GM18511 (cell line): ENCODE measurements at regions not wholly inside any gene's neighbourhood (a gene's known extent, or its start where the extent isn't known, plus 50 kb on each side); places are given as distances from the start of the nearest gene placed in this dataset.

ENCODE experiments used
- ATAC-seq: cut with Tn5 transposase; IDR thresholded peaks from one replicate; pipeline ENCODE4 v1.9.1; 2021; ENCODE audit warnings: mild to moderate bottlenecking, moderate library complexity; ENCODE audit not compliant: unreplicated experiment

DNA sequence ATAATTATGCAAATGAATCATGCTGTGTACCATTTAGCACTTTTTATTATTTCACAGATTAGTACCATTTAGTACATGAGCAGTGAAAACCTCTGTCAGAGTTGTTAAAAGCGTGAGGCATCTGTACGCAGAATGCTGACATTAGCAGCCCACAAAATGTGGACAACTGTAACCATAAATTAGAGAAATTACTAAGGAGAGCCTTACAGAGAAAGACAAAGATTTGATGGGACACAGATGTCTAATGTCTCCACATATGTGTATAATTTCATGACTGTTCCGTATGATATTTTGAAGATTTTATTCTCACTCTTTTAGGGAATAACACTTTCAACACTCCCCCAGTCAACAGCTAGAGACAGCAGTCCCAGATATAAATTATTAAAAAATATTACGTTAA, 414.0 kb upstream of the ANKRD30A start:
- ATAC-seq, result no peak

DNA sequence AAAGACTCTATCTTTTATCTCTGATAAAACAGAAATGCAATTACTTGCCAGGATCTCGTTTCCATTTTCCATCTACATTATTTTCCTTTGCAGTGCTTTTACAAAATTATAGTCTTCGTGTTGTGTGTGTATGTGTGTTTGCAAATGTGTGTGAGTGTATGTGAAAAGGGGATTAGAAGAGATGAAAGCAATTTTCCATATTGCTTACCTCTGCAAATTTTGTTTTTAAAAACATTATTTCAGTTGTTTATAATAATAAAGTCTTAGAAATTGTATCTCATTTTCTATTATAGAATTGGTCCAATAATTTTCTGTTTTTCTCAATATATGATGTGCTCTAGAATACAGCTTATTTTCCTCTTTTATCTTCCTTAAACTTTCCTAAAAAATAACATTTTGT, 421.3 kb upstream of the ANKRD30A start:
- ATAC-seq, result no peak

DNA sequence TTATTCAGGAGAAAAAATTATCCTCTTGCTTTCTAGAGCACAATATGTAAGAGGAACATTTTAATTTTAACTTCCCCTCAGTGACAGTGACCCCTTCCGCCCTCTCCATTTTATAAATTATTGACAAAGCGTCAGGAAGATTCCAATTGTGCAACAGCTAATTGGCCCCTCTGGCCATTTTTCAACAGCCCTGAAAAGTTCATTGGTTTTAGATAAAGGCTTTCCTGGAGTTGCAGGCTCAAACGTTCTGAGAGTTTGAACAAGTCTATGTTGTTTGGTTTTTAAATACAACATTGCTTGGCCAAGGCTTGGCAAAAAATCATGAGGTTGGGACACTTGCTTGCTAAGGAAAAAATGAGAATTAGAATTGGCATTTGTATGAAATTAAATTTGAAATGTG, 422.2 kb upstream of the ANKRD30A start:
- ATAC-seq, result no peak

DNA sequence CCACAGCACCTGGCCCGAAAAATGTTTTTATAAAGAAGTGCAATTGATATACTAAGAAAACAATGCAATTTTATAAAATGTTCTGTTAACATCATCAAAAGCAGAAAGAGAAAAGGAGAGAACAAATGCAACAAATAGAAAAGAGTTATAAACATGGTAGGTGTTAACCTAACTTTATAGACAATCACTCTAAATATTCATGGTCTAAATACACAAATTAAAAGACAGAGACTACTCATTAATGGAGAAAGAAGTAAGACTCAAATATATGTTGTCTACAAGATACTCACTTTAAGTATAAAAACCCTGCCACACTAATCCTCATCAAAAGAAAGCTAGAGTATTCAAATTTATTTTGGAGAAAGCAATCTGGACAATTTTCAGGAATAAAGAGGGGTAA, 425.3 kb upstream of the ANKRD30A start:
- no peak for ATAC-seq

DNA sequence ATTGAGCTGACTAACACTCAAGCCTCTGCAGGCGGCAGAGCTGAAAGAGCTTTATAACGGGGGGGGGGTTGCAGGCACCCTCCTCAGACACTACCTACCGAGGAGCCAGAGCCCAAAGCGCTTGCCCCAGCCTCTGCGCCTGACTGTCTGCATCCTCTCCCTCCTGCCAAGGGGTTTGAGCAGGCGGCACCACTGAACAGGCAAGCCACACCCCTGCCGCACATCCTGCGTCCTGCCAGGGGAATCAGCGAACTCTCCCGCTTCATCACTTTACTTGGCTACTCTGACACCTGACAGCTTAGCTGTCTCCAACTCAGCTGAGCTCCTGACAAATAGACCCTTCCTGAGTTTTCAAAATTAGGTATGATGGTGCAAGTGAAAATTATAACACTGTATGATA, 432.6 kb upstream of the ANKRD30A start:
- no peak for ATAC-seq

DNA sequence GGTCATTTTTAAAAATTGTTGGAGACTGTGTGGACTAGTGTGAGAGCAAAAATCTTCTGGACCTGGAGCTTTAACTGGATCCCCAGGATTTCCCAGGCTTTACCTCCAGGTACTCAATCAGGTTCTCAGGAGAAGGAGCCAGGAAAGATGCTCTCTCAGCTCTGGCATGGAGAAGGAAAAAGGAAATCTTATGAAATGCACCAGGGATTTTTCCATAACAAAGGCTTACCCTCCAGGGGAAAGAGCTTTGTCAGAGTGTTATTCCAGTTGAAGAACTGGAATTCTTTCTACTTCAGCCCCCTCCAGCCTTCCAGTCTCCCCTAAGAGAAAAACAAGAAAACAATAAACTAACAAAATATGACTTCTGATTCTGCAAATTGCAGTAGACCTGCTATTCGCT, 436.7 kb upstream of the ANKRD30A start:
- ATAC-seq, result no peak

DNA sequence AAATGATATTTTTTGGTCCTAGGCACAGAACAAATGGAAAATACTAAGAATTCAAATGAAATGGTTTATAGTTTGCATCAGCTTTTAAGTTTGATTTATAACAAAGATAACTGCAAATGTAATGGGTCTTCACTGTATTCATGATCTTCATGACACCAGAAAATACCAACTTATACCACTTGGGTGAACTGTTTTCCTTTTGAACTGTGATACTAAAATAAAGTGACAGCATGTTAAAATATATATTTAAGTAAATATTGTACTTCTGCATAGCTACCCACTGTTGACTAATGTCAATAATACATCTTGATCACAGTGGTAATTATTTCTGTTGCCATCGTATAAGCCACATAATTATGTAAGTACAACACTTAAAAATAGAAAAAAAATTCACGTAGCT, 442.0 kb upstream of the ANKRD30A start:
- ATAC-seq, result no peak

DNA sequence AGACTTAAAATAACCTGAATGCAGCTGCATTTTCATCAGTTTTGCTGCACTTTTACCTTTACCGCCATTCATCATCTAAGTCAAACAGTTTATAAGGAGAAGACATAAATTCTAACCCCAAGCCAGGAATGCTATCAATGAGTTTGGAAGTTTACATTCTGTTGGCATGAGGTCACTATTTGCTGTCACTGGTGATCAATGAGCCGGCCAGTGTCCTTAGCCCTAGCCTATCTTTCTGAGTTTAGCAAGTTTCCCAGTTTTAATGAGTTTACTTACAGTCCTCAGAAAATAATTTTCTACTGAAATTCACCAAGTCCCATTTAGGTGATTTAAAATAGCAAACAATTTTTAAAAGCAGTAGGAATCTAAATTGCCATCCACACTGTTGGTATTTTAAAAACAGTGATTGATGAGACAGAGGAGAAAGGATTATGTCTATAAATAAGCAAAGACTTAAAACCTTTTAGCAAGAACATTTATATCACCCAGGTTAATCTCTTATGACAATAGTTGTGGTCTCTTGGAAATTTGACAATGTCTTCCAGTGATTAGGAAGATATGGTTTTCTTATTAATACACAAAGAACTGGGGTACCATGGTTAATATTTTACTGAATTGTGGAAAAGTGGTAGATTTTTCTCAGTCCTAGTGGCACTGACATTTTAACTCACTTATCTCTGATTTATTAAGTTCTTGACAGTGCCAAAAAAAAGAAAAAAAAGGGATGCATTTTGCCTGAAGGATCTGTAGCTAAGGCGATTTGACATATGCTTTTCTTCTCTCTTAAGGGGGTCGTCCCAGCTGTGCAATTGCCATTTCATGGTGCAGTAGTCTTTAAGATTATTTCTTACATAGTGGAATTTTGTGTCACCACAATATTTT, 443.4 kb upstream of the ANKRD30A start:
- ATAC-seq, result no peak

DNA sequence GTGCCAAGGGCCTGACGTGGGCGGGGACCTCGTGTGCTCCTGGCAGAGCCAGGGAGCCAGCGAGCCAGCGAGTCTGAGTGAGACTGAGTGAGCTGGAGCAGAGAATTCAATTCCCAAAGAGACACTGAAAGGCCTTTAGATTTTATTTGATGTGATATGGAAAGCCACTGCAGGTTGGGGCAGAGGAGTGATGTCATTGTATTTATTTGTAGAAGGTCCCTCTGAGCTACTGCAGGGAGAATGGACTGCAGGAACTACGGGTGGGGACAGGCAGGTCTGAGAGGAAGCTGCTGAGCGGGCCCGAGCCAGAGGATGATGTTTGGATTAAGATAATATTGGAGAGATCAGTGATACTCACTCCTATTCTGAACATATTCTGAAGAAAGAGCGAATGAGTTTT, 445.8 kb upstream of the ANKRD30A start:
- ATAC-seq, result no peak

DNA sequence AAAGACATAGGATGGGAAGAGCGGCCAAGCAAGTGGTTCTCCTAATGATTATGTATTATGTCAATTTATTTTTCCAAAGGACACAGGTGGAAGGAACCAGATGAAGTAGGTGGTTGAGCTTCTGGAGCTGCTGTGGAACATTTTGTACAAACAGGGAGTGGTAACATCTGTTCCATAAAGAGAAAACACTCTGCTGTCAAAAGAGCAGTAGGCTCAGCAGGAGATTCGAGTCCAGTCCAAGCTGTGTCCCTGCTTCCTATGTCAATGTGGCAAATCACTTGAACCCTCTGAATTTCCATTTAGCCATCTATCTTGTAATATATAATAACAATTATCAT, 448.0 kb upstream of the ANKRD30A start:
- ATAC-seq, result no peak

DNA sequence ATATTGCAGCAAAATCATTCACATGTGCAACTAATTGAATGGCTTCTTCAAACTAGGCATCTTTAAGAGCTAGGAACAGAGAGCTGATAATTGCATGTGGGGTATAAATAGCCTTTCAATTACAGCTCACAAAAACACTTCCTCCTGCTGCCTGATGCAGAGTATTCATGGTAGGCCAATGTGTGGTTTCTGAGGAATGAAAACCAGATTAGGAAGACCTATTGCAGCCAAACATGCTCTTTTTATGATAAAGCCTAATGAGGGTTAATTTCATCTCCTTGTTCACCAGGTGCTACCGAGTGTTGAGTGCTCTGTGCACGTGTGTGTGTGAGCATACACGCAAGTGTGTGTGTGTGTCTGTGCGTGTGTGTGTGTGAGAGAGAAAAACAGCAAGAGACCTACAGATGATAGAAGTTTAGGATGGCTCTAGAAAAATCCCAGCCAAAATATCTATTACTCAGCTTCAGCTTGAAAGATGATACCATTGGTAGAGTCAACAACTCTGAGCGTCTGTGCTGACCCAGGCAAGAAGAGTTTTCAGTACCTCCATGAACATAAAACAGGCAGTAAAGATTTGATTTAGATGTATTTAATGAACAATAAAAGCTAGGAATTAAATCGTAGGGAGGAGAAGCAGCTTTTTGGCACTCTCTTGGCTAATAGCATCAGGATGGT, 448.5 kb upstream of the ANKRD30A start:
- no peak for ATAC-seq

DNA sequence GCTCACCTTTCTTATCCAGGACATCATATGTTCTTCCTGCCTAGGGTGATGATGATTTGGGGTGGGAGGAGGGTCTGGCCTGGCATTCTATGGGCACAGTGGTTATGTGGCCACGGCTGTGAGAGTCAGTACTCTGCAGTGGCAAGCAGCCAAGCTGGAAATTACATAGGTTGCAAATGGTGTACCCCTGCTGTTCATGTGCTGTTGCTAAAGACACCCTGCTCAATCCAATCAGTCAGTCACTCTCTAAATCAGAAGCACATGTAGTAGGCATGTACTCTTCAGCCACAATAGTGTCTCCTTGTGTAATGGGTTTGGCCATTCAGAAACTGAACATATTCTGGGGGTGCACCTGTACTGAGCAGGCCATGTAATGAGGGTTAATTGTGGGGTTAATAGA, 449.1 kb upstream of the ANKRD30A start:
- ATAC-seq, result no peak

DNA sequence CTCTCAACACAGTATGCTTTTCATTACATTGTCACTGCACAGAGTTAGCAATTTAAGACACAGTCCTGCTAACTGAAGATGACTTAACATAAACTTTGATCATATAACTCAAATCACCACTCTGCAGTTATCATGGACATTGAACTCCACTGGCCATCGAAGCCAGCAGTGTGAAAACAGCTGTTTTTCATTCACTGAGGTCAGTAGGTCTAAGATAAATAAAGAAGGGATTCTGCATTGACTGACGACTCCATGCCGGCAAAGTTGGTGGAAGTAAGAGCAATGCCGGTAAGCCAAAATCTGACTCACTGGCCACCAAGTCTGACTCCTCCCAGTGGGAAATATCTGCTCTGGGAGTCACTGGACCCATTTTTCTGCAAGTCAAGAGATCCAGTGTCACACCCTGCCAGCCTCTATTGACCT, 449.9 kb upstream of the ANKRD30A start:
- ATAC-seq, result no peak

DNA sequence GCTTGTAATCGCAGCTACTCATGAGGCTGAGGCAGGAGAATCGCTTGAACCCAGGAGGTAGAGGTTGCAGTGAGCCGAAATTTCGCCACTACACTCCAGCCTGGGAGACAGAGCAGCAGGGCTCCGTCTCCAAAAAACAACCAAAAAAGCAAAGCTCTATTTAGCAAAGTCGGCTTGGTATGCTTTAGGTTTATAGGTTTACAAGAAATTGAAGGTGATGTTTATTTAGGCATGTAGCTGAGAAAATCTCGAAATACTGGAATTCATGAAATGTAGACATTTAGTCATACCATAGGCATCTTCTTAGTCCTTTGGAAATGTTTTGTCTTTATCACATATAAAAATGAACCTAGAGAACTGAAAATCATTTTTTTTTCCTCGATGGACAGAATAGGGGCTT, 453.8 kb upstream of the ANKRD30A start:
- no peak for ATAC-seq

DNA sequence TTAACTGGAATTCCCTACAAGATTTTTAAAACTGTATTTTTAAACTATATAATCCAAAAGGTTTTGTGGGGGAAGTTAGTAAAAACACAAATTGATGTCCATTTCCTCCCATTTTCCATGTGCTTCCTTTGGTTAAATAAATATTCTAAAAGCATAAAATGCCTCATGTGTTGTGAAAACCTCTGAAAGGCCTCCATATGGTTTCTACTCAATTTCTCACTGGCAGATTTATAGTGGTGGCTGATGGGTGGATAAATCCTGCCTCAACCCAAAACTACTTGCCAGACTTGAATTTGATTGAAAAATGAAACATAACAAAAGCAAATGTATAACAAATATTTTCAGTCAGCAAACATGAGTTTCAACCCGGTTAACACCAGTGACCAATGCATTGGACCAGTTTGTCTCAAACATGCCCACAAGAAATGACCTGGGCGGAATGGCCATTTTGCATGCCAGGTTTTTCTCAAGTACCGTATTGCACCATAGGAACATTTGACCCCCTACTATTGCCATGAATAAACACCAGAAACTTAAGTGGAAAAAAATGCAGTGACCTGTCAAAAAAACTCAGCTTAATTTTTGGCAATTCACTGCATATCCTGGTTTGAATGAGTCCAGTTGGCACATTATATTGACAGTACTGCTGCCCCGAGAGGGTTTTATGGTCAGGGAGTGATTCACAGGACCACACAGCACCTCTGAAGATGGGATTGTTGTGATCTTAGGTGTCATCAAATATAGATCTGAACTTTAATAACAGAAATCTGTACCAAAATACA, 454.6 kb upstream of the ANKRD30A start:
- no peak for ATAC-seq

DNA sequence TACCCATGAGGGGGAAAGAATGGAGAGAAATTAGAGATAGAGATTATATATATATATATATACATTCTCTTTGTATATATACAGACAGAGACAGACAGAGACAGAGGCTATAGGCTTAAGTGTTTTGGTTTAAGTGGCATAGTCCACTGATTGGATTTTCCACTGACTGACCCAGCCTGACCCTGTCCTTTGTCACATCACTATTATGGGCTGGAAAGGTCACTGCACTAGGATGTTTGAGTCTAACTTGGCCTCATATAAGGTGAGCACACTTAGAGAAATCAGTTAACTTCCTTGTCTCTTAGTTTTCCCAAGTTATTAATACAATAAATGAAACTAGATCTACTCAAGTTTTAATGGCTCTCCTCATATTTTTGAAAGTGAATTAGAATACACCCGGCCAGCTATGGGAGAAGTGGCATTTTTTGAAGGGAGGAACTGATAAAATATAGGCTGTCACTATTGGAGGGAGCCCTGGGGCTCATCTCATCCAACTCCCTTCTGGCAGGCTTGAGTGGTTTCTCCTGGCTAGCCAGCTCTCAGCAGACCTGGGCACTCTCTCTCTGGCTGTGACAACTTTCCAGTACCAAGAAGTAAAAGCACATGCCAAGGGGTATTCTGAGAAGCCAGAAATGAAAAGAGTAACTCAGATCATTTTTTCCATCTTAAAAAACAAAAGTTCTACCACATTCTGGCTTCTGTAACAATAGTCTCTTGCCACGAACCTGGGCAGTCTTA, 455.6 kb upstream of the ANKRD30A start:
- ATAC-seq, result no peak

DNA sequence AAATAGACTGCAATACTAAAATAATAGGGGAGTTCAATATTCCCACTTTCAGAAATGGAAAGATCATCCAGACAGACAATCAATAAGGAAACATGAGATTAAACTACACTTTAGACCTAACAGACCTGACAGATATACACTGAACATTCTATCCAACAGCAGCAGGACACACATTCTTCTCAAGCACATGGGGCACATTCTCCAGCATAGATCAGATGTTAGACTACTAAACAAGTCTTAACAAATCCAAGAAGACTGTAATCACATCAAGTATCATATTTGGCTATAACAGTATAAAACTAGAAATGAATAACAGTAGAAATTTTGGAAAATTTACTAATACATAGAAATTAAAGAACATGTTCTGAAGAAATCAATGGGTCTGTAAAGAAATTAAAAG, 458.9 kb upstream of the ANKRD30A start:
- ATAC-seq, result no peak

DNA sequence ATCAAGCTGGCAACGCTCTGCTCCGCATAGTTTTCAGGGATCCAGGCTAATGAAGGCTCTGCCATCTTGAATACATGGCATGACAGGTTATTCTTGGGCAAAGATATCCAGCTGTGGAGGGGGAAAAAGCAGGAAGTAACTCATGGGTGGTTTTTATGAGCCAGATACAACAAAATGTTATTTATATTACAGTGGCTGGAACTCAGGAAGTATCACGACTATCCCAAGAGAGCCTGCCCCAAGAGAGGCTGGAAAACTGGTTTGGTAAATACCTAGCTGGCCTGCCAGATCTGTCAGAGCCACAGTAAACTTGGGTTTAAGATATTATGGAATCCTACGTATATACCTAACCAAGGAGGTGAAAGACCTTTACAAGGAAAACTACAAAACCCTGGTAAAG, 462.8 kb upstream of the ANKRD30A start:
- ATAC-seq, result no peak

DNA sequence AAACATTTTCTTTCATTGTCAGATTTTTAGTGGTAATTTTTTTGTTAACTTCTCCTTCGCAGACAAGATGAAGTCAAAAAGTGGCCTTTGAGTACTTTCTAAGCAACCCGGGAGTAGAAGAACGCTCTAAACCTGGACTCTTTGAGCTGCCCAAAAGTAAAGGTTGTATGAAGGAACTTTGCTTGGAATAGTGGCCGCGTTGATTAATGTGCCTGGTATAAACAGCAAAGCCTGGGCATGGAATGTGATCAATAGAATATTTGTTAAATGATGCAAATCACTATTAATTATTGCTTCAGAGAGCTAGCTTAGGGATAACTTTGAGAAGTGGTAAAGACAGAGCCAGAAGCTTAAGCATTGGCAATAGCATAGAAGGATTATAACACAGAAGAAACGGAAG, 475.1 kb upstream of the ANKRD30A start:
- no peak for ATAC-seq

DNA sequence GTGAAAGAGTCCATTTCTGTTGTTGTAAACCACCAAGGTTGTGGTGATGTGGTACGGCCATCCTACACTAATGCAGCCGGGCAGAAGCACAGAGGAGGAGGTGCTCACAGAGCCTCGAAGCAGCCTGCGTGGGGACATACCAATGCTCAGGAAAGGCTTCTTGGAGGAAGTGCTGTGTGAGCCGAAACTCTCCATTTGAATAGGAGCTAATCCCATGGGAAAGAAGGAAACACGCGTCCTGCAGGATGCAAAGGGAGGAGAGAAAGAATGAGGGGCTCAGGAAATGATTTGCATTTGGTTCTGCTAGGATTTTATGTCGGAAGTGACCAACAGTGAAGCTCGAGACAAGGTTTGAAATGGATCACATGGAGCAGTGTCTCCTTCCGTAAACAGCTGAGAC, 477.9 kb upstream of the ANKRD30A start:
- no peak for ATAC-seq

DNA sequence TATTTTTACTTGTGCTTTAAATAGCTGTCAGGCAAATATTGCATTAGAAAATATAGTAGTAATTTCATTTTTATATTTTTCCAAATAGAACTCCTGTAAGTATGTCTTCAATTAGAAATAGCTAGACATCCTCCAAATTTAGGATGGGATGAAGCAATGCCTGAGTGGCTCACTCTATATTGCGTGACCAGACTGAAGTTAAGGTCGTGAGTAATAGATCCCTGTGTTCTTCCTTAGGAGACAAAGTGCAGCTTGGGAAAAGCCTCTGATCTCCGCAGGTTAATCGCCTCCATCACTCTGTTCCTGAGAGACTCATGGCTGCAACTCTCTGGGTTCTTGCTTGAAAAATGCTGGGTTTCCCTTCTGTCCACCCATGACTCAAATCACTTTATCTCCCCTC, 484.8 kb upstream of the ANKRD30A start:
- no peak for ATAC-seq
